Islet precursor cell (in vitro differentiated cells): ENCODE measurements at regions not wholly inside any gene's neighbourhood (a gene's known extent, or its start where the extent isn't known, plus 50 kb on each side); places are given as distances from the start of the nearest gene placed in this dataset.
A peak's percentile ranks its signal among the peaks of the same experiment; 100 is the strongest.

Experiments
- DNase-seq: peaks from one replicate; pipeline ENCODE4 v3.0.0-alpha.2; 2018

DNA sequence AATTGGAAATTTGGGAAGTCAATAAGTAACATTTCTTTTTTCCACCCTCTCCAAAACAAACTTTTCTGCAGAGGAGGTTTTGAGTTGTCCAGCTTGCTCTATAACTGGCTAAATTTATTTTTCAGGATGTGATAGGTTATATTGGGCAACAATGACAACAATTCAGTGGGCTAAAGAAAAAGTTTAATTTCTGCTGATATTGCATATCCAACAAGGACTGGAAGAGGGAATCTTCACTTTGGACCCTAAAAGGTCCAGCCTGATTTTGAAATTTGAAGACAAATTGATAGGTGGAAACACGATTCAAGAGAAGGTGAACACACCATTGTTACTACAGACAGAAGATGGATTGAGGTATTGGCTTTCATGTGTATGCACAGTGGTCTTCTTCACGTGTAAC lies 393.1 kb downstream of the BRINP1 start:
- no peak for DNase-seq

DNA sequence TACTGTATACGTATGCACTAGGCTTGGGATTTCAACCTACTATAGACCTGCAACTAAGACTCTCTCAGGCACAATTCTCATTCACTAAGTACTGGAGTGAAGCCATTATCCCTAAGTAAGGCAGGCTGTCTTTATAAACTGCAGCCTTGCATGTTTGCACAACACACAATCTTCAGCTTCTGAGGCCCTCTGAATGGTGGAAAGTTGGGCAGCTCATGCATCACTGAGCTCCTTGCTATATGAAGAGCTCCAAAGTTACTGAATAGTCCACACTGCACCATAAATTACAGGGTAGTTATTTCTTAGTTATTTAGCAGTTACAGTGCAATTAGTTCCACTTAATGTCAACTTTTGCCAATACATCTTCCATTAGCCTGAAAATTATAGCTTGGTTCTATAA lies 384.6 kb downstream of the BRINP1 start:
- DNase-seq, result no peak

DNA sequence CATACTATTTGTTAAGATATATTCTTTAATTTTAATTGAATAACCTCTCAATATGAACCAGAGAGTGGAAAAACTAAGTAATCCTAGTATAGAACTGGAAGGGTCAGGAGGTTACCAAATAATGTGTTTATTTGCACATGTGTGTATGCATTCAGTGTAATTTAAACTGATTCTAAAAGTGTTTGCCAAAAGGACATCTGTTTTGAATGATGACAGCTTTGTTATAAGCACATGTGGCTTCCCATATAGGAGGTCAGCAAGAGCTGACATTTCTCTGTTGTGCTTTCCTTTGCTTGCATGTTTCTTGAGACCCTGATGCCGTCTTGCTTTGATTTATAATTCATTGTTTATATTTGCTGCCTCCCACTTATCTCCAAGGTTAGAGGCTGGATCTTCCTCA lies 383.4 kb downstream of the BRINP1 start:
- DNase-seq, result no peak

DNA sequence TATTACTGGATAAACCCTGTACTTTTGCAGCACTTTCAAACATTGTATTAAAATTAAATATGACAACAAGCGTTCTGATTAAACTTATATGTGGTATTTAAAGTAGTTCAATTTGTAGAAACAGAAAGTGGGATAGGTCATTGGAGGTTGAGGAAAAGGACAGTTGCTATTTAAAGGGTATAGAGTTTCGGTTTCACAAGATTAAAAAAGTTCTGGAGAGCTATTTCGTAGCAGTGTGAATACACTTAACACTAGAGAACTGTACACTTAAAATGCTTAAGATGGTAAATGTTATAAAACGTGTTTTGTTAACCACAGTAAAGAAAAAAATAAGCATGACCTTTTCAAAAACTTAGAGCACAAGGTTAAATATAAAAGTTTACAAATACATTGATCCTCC lies 382.1 kb downstream of the BRINP1 start:
- DNase-seq, result no peak

DNA sequence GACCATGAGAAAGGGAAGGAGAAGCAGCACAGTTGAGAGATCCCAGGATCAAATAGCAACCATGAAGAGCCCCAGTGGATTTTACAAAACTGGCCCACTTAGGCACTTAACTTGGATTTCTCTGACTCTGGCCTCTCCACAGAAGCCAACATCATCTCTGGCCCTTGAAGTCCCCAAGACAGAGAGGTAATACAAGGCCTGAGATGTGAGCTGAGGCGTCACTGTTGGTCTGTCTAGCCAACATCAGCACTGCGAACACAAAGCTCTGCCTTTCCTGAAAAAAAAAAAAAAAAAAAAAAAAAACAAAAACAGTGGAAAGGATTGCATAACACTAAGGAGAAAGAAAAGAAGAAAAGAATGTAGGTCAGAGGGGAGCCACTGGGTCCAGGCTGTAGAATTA lies 378.3 kb downstream of the BRINP1 start:
- DNase-seq, result no peak

DNA sequence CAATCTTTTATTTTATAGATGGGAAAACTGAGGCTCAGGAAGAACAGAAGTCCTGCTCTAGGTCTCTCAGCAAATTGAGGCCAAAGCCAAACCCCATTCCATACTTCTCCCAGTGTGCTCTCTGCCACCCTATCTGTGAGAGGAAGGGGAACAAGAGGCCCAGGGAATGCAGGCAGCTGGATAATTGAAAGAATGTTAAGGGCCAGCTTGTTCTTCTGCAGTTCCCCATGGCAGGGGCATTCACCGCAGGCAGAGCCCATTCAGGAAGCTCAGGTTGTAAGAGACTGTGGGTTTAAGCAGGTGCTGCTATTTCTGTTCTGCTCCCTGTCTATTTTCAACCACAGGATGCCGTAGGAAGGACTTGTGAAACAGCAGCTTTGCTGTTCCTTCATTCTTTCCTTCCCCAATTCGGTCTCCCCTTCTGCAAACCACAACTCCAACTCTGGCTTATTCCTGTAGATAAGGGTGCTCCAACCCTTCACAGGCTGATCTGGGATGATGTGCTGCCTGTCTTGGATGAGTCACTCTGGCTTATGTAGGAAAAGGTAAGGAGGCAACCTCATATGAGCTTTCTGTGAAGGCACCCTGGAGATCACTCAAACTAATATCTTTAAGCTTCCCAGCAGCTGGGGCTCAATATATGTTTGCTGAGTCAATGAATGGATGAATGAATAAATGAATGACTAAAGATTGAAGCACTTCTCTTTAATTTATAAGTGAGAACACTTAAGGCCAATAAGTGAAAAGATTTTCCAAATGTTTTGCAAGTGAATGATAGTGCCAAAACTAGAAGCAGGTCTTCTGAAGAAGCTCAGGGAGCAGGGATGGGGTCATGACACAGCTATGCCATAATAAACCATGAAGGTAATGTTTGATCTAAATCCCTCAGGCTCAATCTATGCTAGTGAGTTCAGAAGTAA lies 377.6 kb downstream of the BRINP1 start:
- DNase-seq, result no peak

DNA sequence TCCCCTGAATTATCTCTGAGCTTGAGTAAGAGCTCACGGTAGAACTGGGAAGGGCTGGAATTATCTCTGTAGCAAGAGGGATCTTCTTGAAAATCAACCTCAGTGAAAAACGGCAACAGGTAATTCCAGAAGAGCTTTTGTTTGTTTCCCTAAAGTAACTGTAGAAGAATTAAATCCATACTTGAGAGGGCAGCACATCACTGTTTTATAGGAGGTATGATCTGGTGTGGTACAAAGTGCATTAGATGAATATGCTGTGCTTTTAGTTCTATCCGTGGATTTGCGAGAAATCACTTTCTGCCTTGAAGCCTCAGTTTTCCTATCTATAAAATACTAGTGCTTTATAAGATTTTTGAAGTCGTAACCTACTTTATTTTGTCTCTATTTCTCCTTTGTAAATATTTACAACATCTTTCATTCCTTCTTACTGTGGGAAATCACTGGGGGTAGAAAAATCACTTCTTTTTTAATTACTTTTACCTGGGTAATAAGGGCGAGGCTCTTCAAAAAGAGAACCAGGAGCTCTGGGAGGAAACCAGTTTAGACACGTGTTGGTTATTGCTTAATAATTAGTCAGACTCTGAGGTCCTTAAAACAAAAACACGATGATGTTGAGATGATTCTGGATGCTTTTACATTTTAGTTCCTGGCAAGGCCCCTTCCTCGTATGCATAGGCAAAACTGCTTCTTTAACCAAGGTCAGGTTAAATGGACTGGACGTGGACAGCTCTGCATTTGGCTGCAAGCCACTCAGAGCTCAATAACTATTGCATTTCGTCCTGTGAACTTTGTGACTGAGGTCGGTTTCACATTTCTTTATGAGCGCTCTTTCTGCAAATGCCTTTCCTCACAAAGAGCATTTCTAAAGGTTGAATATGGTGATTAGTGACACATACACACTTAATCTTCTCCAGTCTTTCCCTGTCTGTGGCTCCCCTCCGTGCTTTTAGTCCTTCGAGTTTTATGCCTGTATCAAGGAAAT lies 376.1 kb downstream of the BRINP1 start:
- DNase-seq, result no peak

DNA sequence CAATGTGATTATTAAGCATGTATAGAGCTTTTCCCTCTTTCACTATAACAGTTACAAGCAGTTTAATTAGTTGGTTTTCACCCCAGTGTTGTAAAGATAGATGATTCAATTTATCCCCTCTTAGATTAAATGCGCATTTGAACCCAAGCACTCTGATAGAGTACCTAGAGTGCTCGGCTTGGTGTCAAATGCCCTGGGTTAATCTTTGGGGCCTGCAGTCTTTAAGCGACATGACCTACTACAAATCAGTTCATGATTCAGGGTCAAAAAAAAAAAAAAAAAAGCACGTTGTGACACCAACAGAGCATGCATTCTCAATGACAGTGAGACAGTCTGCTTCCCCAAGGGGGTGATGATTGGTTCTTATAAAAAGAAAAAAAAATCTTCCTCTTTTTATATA lies 375.3 kb downstream of the BRINP1 start:
- DNase-seq, result no peak

DNA sequence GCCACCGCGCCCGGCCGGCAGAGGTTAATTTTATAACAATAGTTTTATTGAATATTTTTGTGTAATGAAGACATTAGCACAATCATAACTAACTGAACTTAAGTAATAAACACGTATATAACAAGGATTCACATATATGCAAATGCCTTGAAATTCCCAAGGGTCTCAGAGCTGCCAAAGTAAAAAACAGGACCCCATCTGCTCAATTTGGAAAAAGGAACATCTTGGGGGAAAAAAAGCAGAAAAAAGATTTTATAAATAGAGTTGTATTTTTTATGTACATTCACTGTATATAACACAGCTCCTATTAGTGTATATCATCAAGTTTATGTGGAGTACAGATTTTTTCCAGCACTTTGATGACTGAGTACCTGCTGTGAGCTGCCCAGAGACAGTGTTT lies 366.7 kb downstream of the BRINP1 start:
- DNase-seq, result no peak

DNA sequence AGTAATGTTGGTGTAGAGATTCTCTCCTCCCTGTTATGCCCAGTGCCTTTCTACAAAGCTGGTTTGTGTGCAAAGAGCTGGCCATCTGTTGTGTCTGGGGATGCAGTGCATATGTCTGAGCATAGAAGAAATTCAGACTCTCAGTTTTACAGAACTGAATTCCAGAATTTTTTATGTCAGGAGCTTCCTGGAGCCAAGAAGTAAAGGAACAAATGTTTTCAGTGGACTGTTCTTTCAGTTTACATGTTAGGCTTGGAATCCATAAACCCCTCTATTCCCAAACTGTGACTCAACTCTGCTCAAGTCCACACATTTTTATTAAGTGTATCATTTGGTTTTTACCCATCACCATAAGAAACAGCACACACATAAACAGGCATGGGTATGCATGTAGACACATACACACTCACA lies 366.0 kb downstream of the BRINP1 start:
- DNase-seq, result no peak

DNA sequence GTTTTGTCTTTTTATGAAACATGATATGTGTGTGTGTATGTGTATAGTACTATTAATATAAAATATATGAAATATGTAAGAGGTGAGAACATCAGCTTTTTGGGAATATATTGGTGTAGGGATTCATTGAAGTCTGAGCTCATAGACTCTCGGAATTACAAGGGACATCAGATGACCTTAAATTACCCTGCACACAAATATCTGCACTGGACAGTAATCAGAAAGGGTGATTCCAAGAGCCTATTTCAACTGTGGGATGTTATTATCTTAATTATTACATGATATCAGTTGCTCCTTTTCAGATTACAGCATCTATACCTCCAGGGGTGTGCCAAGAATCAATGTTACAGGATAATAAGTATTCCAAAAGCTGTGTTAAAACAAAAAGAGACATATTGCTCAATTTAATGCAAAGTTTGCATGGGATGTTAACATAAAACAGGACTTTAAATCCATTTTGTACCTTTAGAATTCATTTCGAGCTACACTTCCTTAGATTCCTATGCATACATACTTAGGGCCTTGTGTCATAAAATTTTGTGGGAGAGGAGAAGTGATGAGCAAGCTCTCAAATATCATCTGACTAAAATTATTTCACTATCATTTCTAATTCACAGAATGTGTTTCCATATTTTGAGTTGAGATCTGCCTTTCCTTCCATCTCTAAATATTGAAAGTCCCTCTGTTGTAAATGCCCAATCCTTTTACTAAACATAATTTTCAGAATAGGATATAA lies 365.2 kb downstream of the BRINP1 start:
- DNase-seq, result no peak

DNA sequence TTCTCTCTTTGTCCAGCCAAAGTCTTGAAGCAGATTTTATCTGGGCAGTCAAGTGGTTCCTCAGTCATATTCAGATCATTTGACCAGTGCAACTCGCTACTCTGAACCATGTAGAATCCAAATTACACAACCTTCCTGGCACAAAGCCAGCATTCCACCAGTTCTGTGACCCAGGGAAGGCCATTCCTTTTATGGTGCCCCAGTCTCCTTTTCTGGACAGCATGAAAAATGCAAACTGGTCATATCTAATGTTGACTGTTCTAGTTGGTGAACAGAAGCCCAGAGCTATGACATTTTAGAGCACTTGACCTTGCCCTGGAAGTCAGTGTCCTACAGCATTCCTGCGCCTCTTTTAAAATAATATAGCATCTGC lies 364.6 kb downstream of the BRINP1 start:
- no peak for DNase-seq

DNA sequence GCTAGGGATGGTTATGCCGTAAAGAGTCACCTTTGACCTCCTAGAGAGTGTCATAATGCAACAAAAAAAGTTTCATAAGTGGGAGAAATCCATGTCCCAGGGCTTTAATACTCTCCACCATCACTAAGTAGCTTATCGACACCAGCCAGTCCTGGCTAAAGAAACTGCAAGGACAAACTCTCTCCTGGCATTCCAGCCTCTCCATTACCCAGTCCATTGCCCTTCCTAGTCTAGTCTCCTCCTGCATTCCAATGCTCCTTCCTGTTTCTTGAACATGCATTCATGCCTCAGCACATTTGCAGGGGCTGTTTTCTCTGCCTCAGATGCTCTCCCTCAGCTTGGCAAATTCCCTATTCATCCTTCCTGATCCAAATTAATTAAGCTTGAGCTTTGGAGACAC lies 364.1 kb downstream of the BRINP1 start:
- peak; percentile 72 for DNase-seq

DNA sequence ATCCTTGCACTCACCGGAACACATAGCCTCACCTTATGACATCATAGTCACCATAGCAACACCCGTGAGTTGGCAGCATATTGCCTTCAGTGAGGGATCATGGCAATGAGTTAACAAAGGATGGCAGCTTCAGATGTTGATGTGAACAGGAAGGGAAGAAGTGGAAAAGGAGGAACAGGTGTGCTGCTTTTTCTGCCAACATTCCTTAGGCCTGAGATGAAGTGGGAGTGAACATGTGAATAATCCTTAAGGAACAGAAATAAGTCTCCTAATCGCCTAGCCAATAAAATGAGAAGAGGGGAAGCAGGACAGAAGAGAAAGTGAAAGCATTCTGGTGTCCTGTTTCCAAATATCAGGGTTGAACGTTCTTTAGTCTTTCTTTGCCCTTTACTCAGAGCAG lies 360.0 kb downstream of the BRINP1 start:
- no peak for DNase-seq

DNA sequence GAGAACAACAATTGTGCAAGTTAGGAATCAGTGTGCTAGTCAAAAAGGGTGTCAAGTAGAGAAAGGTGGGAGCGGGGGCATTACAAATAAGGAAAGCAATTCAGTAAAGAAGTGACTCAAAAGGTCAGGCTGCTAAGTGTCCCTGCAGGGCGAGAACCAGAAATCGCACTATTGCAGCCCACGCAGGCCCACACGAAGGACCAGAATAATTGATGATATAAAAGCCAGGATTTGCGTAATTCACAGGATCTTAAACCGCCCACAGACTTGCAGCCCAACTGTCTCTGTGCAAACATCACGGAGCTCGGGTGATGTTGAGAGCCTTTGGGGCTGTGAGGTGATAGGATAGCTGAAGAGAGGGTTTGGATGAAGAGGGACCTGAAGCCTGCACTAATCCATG lies 349.0 kb downstream of the BRINP1 start:
- DNase-seq, result no peak

DNA sequence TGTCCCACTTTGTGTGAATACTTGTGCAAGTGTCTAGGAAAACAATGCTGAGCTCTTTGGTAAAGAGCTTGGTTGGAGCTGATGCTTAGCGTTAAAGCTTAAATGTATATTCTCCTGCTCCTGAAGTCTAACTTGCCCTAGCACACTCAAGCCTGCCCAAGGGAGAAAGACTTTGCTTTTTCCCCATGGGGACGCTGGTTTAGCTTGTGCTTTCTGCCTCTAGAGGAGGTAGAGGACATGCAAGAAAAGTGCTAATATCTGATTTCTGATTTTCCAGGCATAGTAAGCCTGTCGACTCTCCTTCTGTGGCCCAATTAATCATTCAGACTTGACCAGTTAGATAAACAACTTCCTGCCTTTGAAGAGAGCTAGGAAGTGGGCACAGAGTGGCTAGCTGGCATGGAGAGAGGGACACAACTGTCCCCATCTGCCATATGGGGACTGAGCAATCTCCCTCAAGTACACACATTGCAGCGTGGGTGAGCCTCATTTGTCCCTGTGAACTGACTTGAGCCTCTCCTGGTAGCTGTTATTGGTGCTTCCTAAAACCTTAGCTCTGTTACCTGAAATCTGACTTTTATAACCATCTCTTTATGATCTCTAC lies 348.4 kb downstream of the BRINP1 start:
- DNase-seq, result no peak

DNA sequence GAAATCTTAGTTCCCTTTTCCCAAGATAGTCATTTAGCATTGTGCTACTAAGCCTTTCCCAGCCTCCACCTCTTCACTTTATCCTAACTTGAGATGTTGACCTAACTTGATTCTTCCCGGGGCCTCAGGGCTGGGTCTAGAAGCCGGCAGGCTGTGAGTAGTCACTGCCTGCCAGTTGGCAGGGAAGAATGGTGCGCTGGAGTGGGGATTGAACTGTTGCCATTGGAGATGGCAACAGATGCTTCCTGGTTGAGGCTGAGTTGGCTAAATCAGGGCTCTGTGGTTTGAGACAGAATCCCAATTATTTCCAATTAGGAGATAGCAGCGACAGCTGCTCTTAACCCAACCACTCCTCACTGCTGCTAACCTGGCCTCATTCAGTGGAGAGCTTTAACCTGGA lies 343.1 kb downstream of the BRINP1 start:
- DNase-seq, result peak; percentile 52

DNA sequence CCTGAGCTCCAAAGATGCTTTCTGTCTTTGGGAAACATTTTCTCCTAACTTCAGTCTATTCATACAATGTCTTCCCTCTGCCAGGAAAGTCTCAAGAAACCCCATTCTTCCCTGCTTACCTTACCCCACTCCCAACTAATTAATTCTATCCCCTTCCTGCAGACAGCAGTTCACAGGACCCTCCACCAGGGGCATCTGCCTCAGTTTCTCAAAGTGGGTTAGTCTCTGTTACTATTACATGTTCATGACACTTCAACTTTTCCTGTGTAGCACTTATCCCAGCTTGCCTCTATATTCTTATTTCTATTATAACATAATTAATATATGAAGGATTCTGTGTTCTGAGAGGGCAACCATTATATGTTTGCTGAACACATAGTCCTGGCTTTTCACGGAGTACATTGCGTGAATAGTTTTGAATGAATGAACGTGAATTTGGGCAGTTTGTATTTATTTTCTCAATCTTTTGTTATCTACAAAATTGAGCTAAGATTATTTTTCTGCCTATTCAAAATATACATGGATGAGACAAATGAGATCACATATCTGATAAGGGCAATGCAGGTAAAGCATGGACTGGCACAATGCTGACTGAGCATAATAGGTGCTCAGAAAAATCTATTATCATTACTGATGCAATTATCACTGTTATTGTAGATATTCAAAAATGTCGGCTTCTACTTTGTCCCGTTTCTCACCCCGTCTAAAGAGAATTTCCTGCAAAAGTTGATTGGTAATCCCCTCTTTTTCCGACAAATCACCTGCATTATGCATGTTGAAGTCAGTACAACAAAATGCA lies 341.1 kb downstream of the BRINP1 start:
- DNase-seq, result no peak

DNA sequence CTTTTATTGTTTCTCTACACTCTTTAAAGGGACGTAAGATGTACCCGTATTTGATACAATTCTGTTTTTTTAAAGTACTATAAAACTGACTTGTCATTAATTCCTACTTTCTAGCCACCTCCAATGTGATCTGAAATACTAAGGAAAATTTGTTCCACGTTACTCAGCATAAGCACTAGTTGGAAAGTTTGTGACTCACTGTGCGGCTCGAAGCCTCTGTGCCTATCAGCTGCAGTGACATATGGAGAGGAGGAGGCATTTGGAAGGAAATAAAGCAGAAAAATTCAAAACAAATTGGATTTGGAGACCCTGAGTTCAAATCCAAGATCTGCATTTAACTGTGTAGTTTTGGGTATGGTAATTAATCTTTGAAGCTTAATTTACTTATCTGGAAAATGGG lies 339.3 kb downstream of the BRINP1 start:
- no peak for DNase-seq

DNA sequence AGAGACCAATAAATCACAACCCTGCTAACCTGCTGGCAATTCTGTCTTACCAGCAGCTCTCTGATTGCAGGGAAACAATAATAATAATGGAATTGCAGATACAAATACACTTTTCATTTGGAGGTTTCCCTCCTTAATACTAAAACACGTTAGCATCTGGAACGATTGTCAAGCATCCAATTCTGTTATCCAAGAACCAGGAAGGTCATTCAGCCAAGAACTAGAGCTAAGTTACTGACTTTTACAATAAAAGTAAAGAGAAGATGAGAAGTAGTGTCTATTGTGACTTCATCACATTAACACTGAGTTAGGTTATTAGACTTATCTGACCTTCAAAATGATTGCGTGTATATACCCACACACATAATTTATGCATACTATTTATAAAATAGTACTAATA lies 335.6 kb downstream of the BRINP1 start:
- no peak for DNase-seq

DNA sequence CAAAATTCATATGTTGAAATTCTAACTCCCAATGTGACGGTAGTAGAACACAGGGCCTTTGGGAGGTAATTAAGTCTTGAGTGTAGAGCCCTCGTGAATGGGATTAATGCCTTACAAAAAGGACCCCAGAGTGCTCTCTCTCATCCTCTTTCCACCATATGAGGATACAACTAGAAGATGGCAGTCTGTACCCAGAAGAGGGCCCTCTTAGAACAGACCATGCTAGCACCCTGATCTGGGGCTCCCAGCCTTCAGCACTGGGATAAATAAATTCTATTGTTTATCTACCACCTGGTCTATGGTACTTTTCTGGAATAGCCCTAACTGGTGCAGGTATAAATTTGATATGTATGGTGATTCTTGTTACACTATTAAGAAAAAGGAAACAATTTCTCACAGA lies 332.3 kb downstream of the BRINP1 start:
- no peak for DNase-seq

DNA sequence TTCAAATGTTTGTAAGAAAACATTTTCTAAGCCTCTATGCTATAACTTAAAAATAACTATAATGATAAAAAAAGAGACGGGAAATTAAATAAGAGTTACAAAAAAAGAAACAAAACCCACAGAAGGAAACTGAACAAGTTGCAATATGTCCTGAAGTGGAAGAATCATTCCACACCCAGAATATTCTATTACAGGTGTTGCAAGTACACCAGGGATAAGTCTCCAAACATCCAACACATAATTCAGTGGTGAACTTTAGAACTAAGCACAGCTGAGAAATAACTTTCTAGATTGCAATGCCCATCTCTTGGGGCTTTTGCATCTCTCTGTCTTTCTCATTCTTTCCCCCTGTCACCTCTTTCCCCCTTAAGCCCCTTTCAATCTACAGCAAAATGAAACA lies 325.2 kb downstream of the BRINP1 start:
- no peak for DNase-seq
